ENCODE measurements at regions not wholly inside any gene's neighbourhood (a gene's known extent, or its start where the extent isn't known, plus 50 kb on each side); places are given as distances from the start of the nearest gene placed in this dataset.

DNA sequence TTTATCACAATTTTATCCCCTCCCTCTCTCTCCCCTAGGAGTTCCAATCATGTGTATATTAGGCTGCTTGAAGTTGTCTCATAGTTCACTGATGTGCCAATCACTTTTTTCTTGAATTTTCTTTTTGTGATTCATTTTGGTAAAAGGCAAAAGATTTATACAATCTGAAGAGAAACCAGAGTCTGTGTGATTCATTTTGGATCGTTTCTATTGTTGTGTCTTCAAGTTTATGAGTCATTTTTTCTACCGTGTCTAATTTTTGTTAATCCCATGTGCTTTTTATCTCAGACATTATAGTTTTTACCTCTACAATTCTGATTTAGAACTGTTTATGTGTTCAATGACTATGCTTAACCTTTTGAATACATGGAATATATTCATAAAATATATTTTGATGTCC, 483.9 kb upstream of the AUTS2 start:
- TF ChIP-seq, protein P1, sequence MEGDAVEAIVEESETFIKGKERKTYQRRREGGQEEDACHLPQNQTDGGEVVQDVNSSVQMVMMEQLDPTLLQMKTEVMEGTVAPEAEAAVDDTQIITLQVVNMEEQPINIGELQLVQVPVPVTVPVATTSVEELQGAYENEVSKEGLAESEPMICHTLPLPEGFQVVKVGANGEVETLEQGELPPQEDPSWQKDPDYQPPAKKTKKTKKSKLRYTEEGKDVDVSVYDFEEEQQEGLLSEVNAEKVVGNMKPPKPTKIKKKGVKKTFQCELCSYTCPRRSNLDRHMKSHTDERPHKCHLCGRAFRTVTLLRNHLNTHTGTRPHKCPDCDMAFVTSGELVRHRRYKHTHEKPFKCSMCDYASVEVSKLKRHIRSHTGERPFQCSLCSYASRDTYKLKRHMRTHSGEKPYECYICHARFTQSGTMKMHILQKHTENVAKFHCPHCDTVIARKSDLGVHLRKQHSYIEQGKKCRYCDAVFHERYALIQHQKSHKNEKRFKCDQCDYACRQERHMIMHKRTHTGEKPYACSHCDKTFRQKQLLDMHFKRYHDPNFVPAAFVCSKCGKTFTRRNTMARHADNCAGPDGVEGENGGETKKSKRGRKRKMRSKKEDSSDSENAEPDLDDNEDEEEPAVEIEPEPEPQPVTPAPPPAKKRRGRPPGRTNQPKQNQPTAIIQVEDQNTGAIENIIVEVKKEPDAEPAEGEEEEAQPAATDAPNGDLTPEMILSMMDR (conservative IDR thresholded peaks at IDR 0.05; ENCODE audit: low read depth, low read length) = no peak
- TF ChIP-seq EZH2 (IDR thresholded peaks at IDR 0.05; ENCODE audit: low read length, unreplicated experiment) = no peak
